ENCODE measurements at regions not wholly inside any gene's neighbourhood (a gene's known extent, or its start where the extent isn't known, plus 50 kb on each side); places are given as distances from the start of the nearest gene placed in this dataset.
A peak's percentile ranks its signal among the peaks of the same experiment; 100 is the strongest.

GRCh38 chrX:110851780-110852179 lies 56.2 kb upstream of the CHRDL1 start:
- no peaks in the 10 kb centered on the region for H3K27me3 ChIP-seq
- H3K36me3 ChIP-seq, result no peaks in the 10 kb centered on the region
- TF ChIP-seq POLR2AphosphoS5 (IDR thresholded peaks at IDR 0.05; ENCODE audit: insufficient read depth in 1 of 2, low read depth in 1 of 2) (no peak), POLR2A (IDR thresholded peaks at IDR 0.05) (no peak), CTCF (IDR thresholded peaks at IDR 0.05) (no peak)
- no peak overlapping the region for H3K4me3 ChIP-seq
- no peak overlapping the region for H3K27ac ChIP-seq
- intact Hi-C loops (cut with DNase I), result no loop called here
- H3K4me1 ChIP-seq, result no peaks in the 10 kb centered on the region
- DNase-seq (ENCODE audit: extremely low spot score in 2 of 2), result no peak
- H3K9me3 ChIP-seq, result no peaks in the 10 kb centered on the region

GRCh38 chrX:110847334-110847733 lies 51.7 kb upstream of the CHRDL1 start:
- intact Hi-C loops (cut with DNase I), result loop anchor here (5.0 kb wide), 1 partner anchor 400 kb away; no protein-coding TSS in a partner anchor
- no peak for DNase-seq (ENCODE audit: extremely low spot score in 2 of 2)
- Histone ChIP-seq H3K9me3 (no peaks in the 10 kb centered on the region), H3K27me3 (no peaks in the 10 kb centered on the region), H3K4me1 (no peaks in the 10 kb centered on the region), H3K27ac (no peak overlapping the region), H3K36me3 (no peaks in the 10 kb centered on the region), H3K4me3 (no peak overlapping the region)
- peak; percentile 25 to 63 (median 48) for TF ChIP-seq CTCF (IDR thresholded peaks at IDR 0.05)
- TF ChIP-seq POLR2A (IDR thresholded peaks at IDR 0.05), result no peak

GRCh38 chrX:110846071-110846470 lies 50.5 kb upstream of the CHRDL1 start:
- H3K27me3 ChIP-seq, result no peaks in the 10 kb centered on the region
- intact Hi-C loops (cut with DNase I), result loop anchor here (5.0 kb wide), 1 partner anchor 399 kb away; no protein-coding TSS in a partner anchor
- TF ChIP-seq CTCF (IDR thresholded peaks at IDR 0.05), result no peak
- no peak for TF ChIP-seq POLR2AphosphoS5 (IDR thresholded peaks at IDR 0.05; ENCODE audit: insufficient read depth in 1 of 2, low read depth in 1 of 2)
- TF ChIP-seq POLR2A (IDR thresholded peaks at IDR 0.05), result no peak

More at GRCh38 chrX:110846071-110846470, 50.5 kb upstream of the CHRDL1 start:
- no peaks in the 10 kb centered on the region for H3K9me3 ChIP-seq
- no peak for DNase-seq (ENCODE audit: extremely low spot score in 2 of 2)
- H3K27ac ChIP-seq, result no peak overlapping the region
- no peak overlapping the region for H3K4me3 ChIP-seq
- H3K36me3 ChIP-seq, result no peaks in the 10 kb centered on the region
- H3K4me1 ChIP-seq, result no peaks in the 10 kb centered on the region

Data from vagina (tissue), 2 donors.